ENCODE measurements at regions not wholly inside any gene's neighbourhood (a gene's known extent, or its start where the extent isn't known, plus 50 kb on each side); places are given as distances from the start of the nearest gene placed in this dataset.

DNA sequence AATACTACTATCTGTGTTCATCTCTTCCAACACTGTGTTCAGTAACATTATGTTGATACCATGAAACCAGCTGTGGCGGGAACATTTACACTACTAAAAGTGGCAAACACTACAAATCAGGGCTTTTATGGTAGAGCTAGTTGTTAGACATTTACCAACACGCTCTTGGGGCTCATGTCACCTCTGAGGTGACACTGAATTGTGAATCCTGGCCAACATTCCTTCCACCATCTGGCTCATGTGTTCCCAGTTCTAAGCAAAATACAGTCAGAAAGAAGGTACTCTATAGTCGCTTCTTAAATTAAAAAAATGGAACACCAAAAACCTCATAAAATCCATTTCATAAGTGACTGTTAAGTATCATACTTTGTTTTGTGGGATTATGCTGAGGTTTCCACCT lies 436.6 kb downstream of the FUT8 start:
- Histone ChIP-seq H3K36me3 (no peaks in the 10 kb centered on the region), H3K4me3 (no peak overlapping the region), H3K9me3 (no peaks in the 10 kb centered on the region), H3K4me1 (peaks cover 0 to 24% (median 0%) of the 10 kb centered on the region in 12 donors), H3K27ac (peak overlapping the region in 1 of 12 donors; percentile 70), H3K27me3 (no peaks in the 10 kb centered on the region)
- intact Hi-C loops (cut with DNase I) = no loop called here
- DNase-seq (no peak), ATAC-seq (no peak)
- TF ChIP-seq, protein P1, sequence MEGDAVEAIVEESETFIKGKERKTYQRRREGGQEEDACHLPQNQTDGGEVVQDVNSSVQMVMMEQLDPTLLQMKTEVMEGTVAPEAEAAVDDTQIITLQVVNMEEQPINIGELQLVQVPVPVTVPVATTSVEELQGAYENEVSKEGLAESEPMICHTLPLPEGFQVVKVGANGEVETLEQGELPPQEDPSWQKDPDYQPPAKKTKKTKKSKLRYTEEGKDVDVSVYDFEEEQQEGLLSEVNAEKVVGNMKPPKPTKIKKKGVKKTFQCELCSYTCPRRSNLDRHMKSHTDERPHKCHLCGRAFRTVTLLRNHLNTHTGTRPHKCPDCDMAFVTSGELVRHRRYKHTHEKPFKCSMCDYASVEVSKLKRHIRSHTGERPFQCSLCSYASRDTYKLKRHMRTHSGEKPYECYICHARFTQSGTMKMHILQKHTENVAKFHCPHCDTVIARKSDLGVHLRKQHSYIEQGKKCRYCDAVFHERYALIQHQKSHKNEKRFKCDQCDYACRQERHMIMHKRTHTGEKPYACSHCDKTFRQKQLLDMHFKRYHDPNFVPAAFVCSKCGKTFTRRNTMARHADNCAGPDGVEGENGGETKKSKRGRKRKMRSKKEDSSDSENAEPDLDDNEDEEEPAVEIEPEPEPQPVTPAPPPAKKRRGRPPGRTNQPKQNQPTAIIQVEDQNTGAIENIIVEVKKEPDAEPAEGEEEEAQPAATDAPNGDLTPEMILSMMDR (IDR thresholded peaks at IDR 0.05) = no peak
- TF ChIP-seq POLR2A (IDR thresholded peaks at IDR 0.05) = no peak
- WGBS, 4 donors = 90 to 97% (median 93%) methylated on average over 3 of the region's 3 CpGs

DNA sequence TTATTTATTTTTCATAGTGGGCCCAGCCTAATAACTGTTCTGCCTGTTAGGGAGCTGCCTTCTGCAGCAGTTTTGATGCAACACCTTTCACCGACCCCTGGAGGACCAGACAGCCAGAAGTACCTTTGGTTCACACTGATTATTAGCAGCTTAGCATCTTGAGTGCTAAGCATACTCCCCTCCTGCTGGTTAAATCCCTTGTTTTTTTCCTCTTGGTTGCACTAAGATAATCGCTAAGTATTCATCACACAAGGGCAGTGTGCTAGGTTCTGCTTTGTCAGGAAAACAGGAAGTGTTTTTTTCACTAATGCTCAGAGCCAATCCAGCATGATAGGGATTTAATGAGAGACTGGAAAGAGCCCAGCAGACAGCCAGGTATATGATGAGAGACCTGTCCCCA lies 437.0 kb downstream of the FUT8 start:
- Histone ChIP-seq H3K27me3 (no peaks in the 10 kb centered on the region), H3K9me3 (no peaks in the 10 kb centered on the region), H3K36me3 (no peaks in the 10 kb centered on the region), H3K4me3 (no peak overlapping the region), H3K27ac (peak overlapping the region in 1 of 12 donors; percentile 70), H3K4me1 (peaks cover 0 to 24% (median 0%) of the 10 kb centered on the region in 12 donors)
- DNase-seq (no peak), ATAC-seq (no peak)
- intact Hi-C loops (cut with DNase I) = no loop called here
- 26 to 40% (median 29%) methylated on average over 2 of the region's 2 CpGs for WGBS, 4 donors
- TF ChIP-seq POLR2A (IDR thresholded peaks at IDR 0.05) = no peak
- TF ChIP-seq, protein P1 (IDR thresholded peaks at IDR 0.05) = no peak

GRCh38 chr14:65850429-65851135 lies 438.1 kb downstream of the FUT8 start:
- ATAC-seq (no peak), DNase-seq (no peak)
- H3K4me1 ChIP-seq = peaks cover 0 to 24% (median 0%) of the 10 kb centered on the region in 12 donors
- H3K36me3 ChIP-seq = no peaks in the 10 kb centered on the region
- H3K27ac ChIP-seq = peak overlapping the region in 1 of 12 donors; percentile 70
- TF ChIP-seq, protein P1 (IDR thresholded peaks at IDR 0.05) = no peak
- TF ChIP-seq POLR2A (IDR thresholded peaks at IDR 0.05) = no peak
- 75 to 82% (median 80%) methylated on average over 10 of the region's 10 CpGs for WGBS, 4 donors
- H3K27me3 ChIP-seq = no peaks in the 10 kb centered on the region
- intact Hi-C loops (cut with DNase I) = no loop called here
- H3K9me3 ChIP-seq = no peaks in the 10 kb centered on the region
- H3K4me3 ChIP-seq = no peak overlapping the region

DNA sequence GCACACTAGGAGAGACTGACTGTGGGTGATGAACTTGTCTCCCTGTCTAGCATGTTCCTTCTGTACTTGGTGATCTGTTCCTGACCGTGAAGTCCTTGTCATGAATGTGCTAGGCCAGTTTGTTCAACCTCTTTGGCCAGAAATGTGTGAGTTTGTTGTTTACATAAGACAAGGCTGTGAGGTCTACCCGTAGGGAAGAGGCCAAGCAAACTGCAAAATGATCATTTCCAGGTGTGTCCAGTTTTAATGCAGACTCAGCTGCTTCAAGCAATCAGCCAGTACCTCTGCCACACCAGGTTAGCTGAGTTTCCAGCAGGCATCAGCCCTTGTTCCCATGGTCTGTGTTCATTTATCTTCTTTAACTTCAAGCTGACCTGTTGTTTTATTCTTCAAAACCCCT lies 440.2 kb downstream of the FUT8 start:
- WGBS, 4 donors = 28 to 39% (median 38%) methylated on average over 2 of the region's 2 CpGs
- ATAC-seq (no peak), DNase-seq (no peak)
- H3K36me3 ChIP-seq = no peaks in the 10 kb centered on the region
- H3K4me3 ChIP-seq = no peak overlapping the region
- peaks cover 0 to 24% (median 0%) of the 10 kb centered on the region in 12 donors for H3K4me1 ChIP-seq
- H3K27me3 ChIP-seq = no peaks in the 10 kb centered on the region
- intact Hi-C loops (cut with DNase I) = no loop called here
- H3K9me3 ChIP-seq = no peaks in the 10 kb centered on the region
- TF ChIP-seq, protein P1 (IDR thresholded peaks at IDR 0.05) = no peak
- no peak for TF ChIP-seq POLR2A (IDR thresholded peaks at IDR 0.05)
- no peak overlapping the region for H3K27ac ChIP-seq
